ENCODE measurements at regions not wholly inside any gene's neighbourhood (a gene's known extent, or its start where the extent isn't known, plus 50 kb on each side); places are given as distances from the start of the nearest gene placed in this dataset.

- TF ChIP-seq, protein P1, sequence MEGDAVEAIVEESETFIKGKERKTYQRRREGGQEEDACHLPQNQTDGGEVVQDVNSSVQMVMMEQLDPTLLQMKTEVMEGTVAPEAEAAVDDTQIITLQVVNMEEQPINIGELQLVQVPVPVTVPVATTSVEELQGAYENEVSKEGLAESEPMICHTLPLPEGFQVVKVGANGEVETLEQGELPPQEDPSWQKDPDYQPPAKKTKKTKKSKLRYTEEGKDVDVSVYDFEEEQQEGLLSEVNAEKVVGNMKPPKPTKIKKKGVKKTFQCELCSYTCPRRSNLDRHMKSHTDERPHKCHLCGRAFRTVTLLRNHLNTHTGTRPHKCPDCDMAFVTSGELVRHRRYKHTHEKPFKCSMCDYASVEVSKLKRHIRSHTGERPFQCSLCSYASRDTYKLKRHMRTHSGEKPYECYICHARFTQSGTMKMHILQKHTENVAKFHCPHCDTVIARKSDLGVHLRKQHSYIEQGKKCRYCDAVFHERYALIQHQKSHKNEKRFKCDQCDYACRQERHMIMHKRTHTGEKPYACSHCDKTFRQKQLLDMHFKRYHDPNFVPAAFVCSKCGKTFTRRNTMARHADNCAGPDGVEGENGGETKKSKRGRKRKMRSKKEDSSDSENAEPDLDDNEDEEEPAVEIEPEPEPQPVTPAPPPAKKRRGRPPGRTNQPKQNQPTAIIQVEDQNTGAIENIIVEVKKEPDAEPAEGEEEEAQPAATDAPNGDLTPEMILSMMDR (IDR thresholded peaks at IDR 0.05) = no peak
- TF ChIP-seq POLR2A (IDR thresholded peaks at IDR 0.05) (no peak), EP300 (IDR thresholded peaks at IDR 0.05) (no peak)
Observed at GRCh38 chr6:128757961-128758360, 125.0 kb upstream of the LAMA2 start.
